GM12872 (cell line): ENCODE measurements at regions not wholly inside any gene's neighbourhood (a gene's known extent, or its start where the extent isn't known, plus 50 kb on each side); places are given as distances from the start of the nearest gene placed in this dataset.

Experiments
- TF ChIP-seq, protein P1 (sequence below): IDR thresholded peaks from 3 replicates; pipeline ENCODE4 v1.5.1; 2011; ENCODE audit warnings: low read depth, mild to moderate bottlenecking, low read length, moderate library complexity; ENCODE audit not compliant: insufficient read depth

DNA sequence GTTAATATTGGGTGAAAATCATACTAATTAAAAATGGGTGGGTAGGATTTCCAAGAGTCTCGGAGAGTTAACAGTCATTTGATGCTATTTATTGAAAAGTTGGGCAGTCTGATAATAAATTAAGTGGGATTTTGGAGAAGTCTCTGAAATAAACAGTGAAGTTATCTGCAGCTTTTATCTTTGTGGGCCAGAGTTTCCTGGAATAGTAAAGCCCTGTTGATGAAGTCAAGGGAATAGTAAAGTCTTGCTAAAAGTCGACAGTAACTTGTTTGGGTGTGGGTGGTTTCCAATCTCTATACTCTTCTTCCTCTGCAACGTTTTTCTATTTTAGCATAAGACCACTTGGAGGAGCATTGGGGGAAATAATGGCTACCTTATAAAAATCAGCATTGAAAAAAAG, 493.6 kb downstream of the EPM2A start:
- TF ChIP-seq, protein P1, sequence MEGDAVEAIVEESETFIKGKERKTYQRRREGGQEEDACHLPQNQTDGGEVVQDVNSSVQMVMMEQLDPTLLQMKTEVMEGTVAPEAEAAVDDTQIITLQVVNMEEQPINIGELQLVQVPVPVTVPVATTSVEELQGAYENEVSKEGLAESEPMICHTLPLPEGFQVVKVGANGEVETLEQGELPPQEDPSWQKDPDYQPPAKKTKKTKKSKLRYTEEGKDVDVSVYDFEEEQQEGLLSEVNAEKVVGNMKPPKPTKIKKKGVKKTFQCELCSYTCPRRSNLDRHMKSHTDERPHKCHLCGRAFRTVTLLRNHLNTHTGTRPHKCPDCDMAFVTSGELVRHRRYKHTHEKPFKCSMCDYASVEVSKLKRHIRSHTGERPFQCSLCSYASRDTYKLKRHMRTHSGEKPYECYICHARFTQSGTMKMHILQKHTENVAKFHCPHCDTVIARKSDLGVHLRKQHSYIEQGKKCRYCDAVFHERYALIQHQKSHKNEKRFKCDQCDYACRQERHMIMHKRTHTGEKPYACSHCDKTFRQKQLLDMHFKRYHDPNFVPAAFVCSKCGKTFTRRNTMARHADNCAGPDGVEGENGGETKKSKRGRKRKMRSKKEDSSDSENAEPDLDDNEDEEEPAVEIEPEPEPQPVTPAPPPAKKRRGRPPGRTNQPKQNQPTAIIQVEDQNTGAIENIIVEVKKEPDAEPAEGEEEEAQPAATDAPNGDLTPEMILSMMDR = no peak

- TF ChIP-seq, protein P1 = no peak
These were observed 490.8 kb downstream of the EPM2A start for GRCh38 chr6:145244349-145245100.

- TF ChIP-seq, protein P1 = no peak
These were observed 490.2 kb downstream of the EPM2A start for GRCh38 chr6:145245119-145245518.

DNA sequence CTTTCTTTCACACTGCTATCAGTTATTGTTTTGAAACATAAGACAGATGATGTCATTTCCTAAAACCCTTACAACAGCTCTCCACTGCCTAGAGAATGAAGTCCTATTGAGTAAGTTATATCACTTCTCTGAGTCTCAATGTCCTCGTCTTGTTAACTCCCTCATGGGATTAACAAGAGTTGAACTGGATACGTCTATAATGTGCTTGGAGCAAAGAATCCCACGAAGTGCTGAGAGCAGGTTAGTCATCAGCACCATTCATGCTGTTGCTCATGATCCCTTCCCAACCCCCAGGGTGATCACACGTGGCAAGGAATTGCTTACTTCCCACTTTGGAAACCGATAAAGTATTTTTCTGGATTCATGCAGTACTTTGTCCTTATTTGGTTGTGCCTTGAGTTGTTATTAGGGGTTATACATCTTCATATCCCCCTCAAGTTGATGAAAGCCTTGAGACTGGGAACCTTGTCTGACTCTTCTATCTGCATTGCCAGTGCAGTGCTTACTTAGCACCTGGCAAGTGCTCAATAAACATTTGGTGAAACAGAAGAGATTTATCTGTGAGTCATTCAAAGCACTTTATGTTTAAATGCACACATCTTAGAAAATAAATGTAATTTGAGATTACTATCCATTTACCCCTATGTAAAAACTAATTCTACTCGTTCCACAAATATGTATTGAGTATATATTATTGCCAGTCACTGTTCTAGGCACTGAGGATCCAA, 487.5 kb downstream of the EPM2A start:
- TF ChIP-seq, protein P1 = no peak

DNA sequence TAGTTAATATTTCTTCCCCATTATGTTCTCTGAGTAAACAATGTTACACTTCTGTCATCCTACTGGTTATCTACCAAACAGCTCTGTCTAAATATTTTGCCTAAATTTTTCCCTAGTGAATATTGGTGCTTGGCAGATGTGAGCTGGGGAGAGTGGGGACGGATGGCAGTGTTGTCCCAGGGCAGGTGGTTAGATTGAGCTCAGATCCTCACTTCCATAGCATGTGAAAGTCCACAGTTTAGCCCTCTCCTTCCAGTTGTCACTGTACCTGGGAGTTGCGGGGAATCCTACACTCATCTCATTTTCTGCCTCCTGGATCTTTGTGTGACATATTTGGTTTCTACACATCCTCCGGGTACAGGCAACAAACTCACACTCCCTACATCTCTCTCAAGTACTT, 484.9 kb downstream of the EPM2A start:
- TF ChIP-seq, protein P1 = no peak

DNA sequence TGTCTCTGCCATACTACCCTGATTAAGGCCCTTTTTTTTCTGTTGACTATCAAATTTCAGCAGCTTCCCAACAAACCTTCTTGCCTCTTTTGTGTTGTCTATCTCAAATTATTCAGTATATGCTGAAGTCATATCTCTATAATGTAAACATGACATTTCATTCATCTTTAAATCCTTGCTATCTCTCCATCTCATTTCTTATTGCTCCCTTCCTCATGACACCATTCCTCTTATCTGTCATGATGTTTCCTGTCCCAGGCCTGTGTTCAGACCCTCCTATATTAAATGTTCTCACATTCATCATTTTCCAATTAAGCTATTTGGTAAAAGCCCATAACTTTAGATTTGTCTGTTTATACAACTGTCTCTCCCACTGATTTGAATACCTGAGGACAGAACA, 482.6 kb downstream of the EPM2A start:
- TF ChIP-seq, protein P1 = no peak

DNA sequence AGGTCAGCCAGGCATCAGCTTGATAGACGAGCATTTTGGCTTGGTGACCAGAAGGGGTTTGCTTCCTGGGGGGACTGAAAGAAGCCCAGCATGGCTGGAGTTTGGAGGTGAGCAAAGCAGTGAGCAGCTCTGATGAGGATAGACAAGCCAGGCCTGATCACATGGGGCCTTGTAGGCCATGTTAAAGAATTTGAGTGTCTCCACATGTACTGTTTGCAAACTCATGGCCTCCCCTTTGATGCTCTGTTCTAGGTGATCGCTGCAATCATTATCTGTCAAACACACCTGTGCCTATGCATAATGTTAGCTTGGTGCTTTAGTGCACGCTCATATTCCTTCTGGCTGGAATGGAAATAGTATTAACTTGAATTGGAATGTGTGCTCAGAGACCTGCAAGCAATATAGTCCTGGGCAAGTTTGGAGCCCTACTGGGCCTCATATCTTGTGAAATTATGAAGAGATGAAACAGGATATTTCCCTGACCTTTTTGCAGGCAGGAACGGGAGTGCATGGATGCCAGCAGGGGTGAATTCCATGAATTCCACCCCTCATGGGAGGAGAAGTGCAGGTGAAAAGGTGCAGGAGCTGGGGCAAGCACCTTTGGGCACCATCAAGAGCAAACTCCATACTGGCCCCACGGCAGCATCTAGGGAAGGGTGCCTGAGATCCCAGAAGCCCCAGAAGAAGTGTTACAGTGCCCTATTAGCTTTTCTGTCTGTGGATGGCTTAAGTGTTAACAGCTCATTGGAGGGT, 480.5 kb downstream of the EPM2A start:
- TF ChIP-seq, protein P1 = no peak
